Astrocyte of the spinal cord (primary cell): ENCODE measurements at regions not wholly inside any gene's neighbourhood (a gene's known extent, or its start where the extent isn't known, plus 50 kb on each side); places are given as distances from the start of the nearest gene placed in this dataset.
"Not testable (repeated sequence)": the region's sequence is repeated elsewhere in the genome, so short reads cannot be mapped to it uniquely, and the experiment has no call there.

Source experiments
- DNase-seq: peaks from one replicate; pipeline ENCODE4 v3.0.0; 2011; ENCODE audit warnings: low read depth, low spot score
- H3K4me3 ChIP-seq: 2 replicates; pipeline ENCODE4 v1.5.1; 2011; ENCODE audit warnings: low read depth, mild to moderate bottlenecking, low read length, moderate library complexity
- CTCF ChIP-seq: IDR thresholded peaks from 2 replicates; pipeline ENCODE4 v1.5.1; 2012; ENCODE audit warnings: low read depth, mild to moderate bottlenecking, low read length, inconsistent platforms
- in situ Hi-C: cut with HindIII; loops from 2 replicates; pipeline ENCODE4 v1.10.0; 2017; ENCODE audit warnings: low sequenced_read_pairs

- in situ Hi-C loops = no loop called here
- no peak overlapping the region for H3K4me3 ChIP-seq
- DNase-seq = no peak
- TF ChIP-seq CTCF = no peak
These were observed 881.4 kb upstream of the ROBO1 start for GRCh38 chr3:80649170-80649569.

GRCh38 chr3:80643421-80643820, 875.6 kb upstream of the ROBO1 start:
- no peak for DNase-seq
- in situ Hi-C loops = no loop called here
- no peak overlapping the region for H3K4me3 ChIP-seq
- no peak for TF ChIP-seq CTCF

DNA sequence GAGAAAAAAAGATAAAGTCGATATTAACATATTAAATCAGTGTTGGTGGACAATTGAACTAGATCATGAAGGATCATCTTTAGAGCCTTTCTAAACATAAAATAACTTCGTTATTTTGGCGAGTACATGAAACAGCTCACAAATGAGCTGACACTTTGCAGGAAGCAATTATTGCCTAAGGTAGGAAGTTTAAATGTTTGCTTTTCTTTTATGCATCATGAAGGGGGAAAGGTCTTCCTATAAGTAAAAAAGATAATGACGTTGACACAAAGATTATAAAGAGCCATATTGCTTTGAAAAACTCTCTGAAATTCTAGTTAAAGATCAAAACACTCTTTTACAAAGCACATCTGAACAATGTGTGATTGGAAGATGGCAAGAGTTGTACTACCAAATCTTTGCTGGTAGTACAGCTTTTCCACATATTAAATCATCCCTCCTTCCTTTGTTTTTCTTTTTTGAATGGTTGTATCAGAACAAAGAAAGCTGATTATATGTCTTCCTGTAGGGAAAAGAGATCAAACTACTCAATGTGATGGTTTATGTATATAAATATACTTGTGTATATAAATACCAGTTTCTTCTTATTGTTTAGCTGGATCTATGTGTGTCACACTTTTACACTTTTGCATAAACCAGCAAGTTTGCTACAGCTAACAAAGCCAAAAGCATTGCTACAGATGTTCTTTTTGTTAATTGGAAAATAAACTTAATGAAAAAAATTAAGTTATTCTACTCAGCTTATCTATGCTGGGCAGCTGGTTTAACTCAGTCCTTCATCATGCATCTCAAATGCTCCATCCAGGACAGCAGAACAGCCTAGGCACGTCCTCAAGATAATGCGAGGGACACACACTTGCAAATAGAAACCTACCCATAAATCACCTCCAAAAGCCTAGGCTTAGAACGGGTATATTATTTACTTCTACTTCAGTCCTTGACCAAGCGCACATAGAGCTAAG, 850.8 kb upstream of the ROBO1 start:
- DNase-seq = no peak
- in situ Hi-C loops = no loop called here
- no peak for TF ChIP-seq CTCF
- no peak overlapping the region for H3K4me3 ChIP-seq

- no peak overlapping the region for H3K4me3 ChIP-seq
- in situ Hi-C loops = no loop called here
- no peak for DNase-seq
- TF ChIP-seq CTCF = no peak
These were observed 844.6 kb upstream of the ROBO1 start for GRCh38 chr3:80612366-80612765.

GRCh38 chr3:80608072-80608471, 840.3 kb upstream of the ROBO1 start:
- H3K4me3 ChIP-seq, DNase-seq, in situ Hi-C loops: not testable (repeated sequence)

DNA sequence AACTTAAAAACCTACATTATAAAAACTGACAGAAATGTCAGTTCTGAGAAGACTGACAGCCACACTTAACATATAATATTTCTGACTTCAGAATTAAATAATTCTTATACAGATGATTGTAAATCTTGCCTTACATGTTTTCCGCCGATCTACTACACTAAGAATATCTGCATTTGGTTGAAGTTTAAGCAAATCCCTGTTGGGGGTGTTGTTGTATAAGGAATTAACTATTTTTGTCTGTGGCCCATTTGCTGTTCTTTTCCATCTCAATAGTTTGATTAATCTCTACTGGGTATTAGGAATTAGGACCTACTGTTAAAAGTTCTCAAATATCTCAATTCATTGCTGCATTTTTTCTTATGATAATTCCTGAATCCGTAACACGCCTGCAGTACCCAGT, 838.3 kb upstream of the ROBO1 start:
- in situ Hi-C loops = no loop called here
- no peak for DNase-seq

More for the DNA sequence above, 838.3 kb upstream of the ROBO1 start:
- H3K4me3 ChIP-seq = no peak overlapping the region
- TF ChIP-seq CTCF = no peak
